Dedifferentiated amniotic fluid mesenchymal stem cell (primary cell): ENCODE measurements at regions not wholly inside any gene's neighbourhood (a gene's known extent, or its start where the extent isn't known, plus 50 kb on each side); places are given as distances from the start of the nearest gene placed in this dataset.

Source experiments
- DNase-seq: peaks from one replicate; pipeline ENCODE4 v3.0.0-alpha.2; 2016; ENCODE audit errors: extremely low spot score

- DNase-seq, result no peak
Measured at GRCh38 chr9:86730163-86730928, 217.0 kb downstream of the GAS1 start.

DNA sequence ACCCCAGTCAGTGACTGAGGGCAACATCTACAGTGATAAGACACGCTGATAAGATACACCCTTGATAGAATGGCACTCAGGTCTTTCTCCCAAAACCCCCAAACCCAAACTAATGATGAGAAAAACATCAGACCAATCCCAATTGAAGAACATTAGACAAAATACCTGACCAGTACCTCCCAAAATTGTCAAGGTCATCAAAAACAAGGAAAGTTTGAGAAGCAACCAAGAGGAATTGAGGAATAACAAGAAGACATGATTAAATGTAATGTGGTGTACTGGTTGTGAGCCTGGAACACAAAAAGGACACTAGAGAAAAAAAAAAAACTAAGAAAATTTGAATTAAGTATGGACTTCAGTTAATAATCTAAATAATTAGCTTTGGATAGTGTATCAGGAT lies 222.8 kb downstream of the GAS1 start:
- no peak for DNase-seq

DNA sequence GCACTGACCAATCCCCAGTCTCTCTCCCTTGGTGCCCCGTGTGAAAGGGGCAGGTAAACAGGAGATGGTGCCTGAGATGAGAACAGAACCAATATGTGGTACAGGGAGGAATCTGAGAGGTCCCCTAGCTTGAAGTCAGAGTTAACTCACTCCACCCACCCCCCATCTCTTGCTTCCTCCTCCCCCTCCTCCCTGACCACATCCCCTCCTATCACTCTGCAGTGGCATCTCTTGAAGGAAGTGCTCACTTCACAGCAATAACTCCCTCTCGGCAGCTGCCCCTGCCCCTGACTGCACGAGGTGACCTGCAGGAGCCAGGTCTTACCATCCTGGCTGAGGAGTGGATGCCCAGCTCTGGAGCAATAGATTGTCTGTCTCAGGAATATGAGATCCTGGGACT lies 224.0 kb downstream of the GAS1 start:
- no peak for DNase-seq

GRCh38 chr9:86722706-86723075 lies 224.6 kb downstream of the GAS1 start:
- DNase-seq, result no peak

DNA sequence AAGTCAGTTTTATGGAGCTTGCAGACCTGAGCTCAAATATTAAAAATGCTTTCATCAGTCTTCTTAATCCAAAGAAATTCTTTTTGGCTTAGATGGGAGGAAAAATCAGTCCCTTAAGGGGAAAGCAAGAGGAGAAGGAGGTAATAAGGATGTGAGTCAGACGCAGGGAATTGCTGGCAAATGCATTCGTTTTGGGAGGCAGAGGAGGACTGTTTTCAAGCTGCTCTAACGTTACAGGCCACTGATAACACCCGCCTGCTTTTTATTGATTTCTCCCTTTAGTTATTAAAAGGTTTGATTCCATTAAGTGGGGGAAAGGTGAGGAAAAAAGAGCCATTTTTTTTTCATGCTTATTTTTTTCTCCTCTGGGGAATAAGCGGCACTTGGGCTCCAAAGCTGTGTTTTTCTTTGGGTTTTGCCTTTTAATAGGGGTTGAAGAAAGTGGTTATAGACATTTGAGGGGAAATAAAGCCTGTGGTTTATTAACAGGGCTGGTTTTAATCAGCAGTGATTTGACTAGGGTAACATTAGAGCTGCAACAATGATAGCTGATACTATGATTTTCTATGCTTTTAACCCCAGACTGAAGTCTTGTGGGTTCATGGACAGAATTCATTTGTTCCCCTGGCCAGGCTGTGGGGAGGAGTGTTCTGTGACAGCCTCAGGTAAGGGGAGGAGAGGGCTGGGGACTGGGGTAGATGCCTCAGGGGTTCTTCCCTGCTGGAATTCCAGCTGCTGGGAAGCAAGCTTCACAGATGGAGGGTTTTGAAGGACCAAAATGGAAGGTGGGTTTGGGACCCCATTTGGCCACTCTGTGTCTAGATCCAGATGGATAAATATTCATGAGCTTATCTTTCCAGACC lies 225.2 kb downstream of the GAS1 start:
- DNase-seq, result peak; percentile 95

GRCh38 chr9:86721226-86721781 lies 226.0 kb downstream of the GAS1 start:
- DNase-seq, result no peak

DNA sequence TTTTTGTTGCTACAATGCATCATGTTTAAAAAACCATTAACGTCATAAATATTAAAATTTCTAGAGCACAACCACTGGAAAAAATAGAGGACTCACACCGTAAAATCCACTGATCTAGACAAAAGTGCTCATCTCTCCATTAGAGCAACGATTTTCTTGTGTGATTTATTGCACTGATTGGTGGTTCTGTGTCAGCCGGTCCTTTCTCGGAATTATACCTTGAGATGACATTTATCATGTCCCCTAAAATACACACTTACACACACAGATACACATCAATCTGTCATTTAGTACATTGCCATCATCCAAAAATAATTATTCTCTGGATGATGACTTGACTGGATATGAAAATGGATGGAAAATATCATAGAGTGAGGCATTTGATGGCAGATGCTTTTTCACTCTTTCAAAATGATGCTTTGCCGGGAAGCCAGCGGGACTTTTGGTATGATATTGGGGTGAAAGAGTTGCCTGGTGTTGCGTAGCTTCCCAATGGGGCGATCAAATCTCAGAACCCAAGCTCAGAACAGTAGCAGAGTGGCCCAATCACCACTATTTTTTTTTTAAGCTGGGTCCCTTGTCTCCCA lies 226.6 kb downstream of the GAS1 start:
- no peak for DNase-seq

DNA sequence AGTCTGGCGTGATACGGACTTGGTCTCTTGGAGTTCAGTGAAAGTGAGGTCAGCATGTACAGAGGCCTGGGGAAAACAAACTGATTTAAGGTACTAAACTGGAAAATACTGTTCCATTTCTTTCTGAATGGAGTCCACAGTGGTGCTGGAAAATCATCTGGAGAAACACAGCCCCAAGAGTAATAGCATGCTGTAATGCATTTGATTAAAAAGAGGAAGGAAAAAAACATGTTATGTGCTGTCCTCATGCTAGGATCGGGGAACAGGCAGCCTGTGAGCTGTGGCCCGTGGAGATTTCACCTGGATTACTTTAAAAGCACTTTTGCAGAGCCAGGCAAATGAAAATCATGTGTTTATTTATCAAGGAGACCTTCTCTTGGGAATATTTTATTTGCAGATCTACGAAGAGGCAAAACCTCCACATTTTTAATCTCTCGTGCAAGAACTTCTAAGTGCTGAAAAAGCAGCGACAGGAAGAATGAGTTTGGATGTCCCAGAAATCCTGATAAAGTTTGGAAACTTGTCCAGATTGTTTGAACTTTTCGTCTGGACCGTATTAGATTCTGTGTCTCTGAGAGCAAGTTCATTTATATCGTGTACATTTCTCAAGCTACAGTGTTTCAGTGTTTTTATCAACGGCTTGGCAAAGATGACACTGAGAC lies 228.8 kb downstream of the GAS1 start:
- DNase-seq, result no peak

DNA sequence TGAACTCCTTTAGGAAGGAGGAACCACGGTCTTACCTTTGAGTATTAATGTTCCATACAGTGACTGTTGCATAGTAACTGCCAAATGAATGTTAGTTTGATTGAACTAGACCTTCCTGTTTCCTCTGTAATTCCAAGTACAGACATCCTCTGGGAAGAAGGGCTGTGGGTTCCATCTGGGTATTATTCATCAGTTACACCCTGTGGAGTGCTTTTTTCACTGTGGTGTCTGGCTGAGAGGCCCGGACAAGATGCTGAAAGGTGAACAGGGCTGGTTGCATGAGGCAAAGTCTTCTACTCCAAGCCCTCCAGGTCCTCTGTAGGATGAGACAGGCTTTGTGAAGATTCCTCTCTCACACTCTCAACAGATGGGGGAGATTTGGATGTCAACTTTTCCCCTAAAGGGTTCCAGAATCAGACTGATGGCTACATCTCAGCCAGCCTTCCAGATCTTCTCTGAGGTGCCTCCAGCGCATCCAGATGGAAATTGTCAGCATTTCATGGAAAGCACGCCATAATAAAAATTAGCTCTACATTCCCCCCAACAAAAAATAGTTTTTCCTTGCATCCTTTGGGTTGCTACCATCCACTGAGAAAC lies 230.9 kb downstream of the GAS1 start:
- DNase-seq, result no peak

DNA sequence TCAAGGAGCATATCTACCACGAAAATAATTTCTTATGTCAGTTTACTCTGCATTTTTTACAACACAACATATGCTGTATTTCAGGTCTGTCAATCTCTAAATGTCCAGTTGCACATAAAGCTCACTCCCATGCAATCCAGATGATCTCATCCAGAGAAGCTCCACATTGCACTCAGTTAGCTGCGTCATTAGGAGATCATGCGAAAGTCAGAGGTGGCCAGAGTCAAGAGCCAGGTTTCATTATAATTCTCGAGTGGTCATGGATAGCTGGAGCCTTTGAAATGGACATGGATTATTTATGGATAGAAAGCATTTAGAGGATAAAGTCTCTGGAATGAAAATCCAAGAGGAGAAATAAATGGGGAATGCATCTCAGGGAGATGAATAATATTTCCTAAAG lies 232.3 kb downstream of the GAS1 start:
- DNase-seq, result peak; percentile 68

DNA sequence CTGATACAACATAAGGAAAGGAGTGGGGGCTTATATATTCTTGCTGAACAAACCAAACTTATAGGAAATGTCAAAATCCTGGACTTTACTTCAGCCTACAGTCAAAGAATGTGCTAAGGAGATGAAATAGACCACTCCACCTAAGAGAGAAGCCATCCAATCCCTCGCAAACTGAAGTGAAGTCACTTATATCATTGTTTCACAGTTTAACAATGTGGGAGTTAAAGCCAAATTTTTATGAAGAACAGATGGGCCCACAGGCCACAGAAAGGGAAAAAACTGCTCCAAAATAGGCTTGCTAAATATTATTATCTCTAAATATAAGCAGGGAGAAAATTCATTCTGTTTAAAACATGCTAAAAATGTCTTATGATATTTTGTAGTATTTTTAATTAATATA lies 233.3 kb downstream of the GAS1 start:
- DNase-seq, result peak; percentile 89

DNA sequence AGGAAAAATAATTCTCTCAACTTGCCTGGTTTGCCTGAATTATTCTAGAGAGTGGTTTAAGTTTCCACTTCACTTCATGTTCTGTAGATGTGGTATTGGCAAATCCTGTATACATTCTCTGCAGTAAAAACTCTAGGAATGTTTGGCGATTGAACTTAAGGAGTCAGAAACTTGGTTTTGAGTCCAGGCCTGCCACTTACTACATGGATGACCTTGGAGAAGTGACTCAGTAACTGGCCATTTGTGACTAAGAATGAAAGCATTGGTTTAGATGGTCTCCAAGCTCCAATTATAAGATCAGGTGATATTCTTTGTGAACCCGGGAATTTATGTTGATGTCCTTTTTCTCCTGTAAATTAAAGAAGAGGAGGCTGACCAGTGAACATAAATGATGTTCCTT lies 233.8 kb downstream of the GAS1 start:
- peak; percentile 67 for DNase-seq

- DNase-seq, result no peak
Measured at GRCh38 chr9:86708918-86709835, 238.1 kb downstream of the GAS1 start.

DNA sequence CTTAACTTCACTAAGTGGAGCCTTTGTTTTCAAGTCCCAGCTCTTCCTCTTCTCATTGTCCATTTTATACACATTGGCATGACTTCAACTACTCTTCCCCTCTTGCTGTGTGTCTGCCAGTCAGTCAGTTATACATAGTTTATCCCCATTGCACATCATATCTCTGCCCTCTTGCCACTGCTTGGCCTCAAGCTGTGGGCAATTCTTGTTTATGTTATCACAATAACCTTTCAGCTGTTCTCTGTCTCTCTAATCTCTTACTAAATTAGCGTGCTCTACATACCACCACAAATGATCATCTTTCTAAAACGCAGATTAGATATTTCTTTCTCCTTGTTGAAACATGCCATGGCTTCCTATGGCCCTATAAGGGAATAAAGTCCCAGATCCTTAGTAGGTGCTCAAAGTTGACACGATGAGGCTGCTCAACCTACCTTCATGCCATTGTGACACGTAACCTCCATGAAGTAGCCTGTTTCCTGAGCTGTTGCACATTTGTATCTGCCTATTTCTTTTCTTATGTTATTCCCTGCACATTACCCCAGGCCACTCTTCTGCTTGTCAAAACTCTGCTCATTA lies 239.3 kb downstream of the GAS1 start:
- no peak for DNase-seq

- no peak for DNase-seq
Measured at GRCh38 chr9:86706391-86706790, 240.9 kb downstream of the GAS1 start.

DNA sequence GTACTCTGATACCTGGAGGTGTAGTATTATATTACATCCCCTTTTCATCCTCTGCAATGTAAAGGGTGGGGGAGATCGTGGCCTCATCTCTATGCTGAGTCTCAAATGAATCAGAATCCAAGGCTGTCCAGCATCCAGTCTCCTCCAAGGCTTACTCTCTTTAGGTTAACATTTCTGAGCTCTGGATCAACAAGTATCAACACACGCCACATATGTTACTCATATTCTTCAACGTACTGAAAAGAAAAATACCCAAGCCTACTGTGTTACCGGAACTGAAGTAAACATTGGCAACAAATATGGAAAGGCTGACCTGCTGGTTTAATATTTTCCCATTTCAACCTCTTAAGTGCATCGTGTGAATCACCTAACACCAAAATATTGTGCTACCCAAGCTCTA lies 241.8 kb downstream of the GAS1 start:
- peak; percentile 50 for DNase-seq

DNA sequence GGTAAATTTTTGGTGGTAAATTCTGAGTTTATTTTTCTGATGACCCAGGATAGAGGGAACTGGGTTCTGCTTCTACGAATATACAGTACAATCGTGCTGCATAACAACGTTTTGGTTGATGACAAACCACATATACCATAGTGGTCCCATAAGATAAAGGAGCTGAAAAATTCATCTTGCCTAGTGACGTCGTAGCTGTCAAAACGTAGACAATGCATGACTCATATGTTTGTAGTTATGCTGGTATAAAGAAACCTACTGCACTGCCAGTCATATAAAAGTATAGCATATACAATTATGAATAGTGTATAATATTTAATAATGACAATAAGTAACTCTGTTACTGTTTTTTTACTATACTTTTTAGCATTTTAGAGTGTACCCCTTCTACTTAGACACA lies 244.0 kb downstream of the GAS1 start:
- no peak for DNase-seq

GRCh38 chr9:86700629-86701028 lies 246.7 kb downstream of the GAS1 start:
- DNase-seq, result no peak

GRCh38 chr9:86697999-86698398 lies 249.3 kb downstream of the GAS1 start:
- DNase-seq, result no peak

- no peak for DNase-seq
Measured at GRCh38 chr9:86697213-86697612, 250.1 kb downstream of the GAS1 start.
